SK-N-SH (cell line): ENCODE measurements at regions not wholly inside any gene's neighbourhood (a gene's known extent, or its start where the extent isn't known, plus 50 kb on each side); places are given as distances from the start of the nearest gene placed in this dataset.

Experiments used
- CTCF ChIA-PET: fragments of 300-600, 350-600 bp; formaldehyde crosslinking; extraction: SDS; loops from one replicate; lab custom pipeline; 2021; lab: Yijun Ruan, JAX
- POLR2A ChIA-PET: fragments of 350-600 bp; sonication (Branson Sonifier 250); formaldehyde crosslinking; extraction: SDS; loops from one replicate; lab custom pipeline; 2020; ENCODE audit warnings: antibody characterized with exemption, inconsistent platforms; lab: Yijun Ruan, JAX
- DNase-seq: peaks from one replicate; pipeline ENCODE4 v3.0.0; 2012
- H2AFZ ChIP-seq: fragments of 200-600 bp; sonication (generic); 2 replicates; pipeline ENCODE4 v1.8.1; 2016; ENCODE audit warnings: antibody characterized with exemption, mild to moderate bottlenecking, low read depth
- H3F3A ChIP-seq: fragments of 200-600 bp; sonication (generic); replicated peaks from 2 replicates; pipeline ENCODE3; 2016; ENCODE audit warnings: antibody characterized with exemption, mild to moderate bottlenecking; ENCODE audit not compliant: insufficient read depth
- H3K27ac ChIP-seq, 2 experiments: fragments of 200-500 bp in 1 of 2; fragments of 200-600 bp in 1 of 2; sonication (Bioruptor generic) in 1 of 2; sonication (generic), shearing (Covaris generic) in 1 of 2; 2 replicates each; pipeline versions ENCODE4 v1.5.1 to v1.6.1; 2014 to 2016; ENCODE audit warnings: low read depth in 2 of 2, inconsistent platforms in 1 of 2, low read length in 1 of 2, mild to moderate bottlenecking in 1 of 2, mixed read lengths in 1 of 2
- H3K27me3 ChIP-seq: fragments of 200-600 bp; sonication (generic), shearing (Covaris generic); 2 replicates; pipeline ENCODE4 v1.6.1; 2016; ENCODE audit warnings: mixed run types; ENCODE audit not compliant: insufficient read depth
- H3K36me3 ChIP-seq, 2 experiments: fragments of 200-500 bp in 1 of 2; fragments of 200-600 bp in 1 of 2; sonication (Bioruptor generic) in 1 of 2; sonication (generic) in 1 of 2; replicated peaks in 1 of 2; 2 replicates each; pipeline versions ENCODE3 to v1.5.1; 2014 to 2016; ENCODE audit warnings: low read length in 1 of 2, mild to moderate bottlenecking in 1 of 2; ENCODE audit not compliant: insufficient read depth in 2 of 2, control insufficient read depth in 1 of 2
- H3K4me1 ChIP-seq, 2 experiments: fragments of 200-500 bp in 1 of 2; fragments of 200-600 bp in 1 of 2; sonication (Bioruptor generic) in 1 of 2; sonication (generic), shearing (Covaris generic) in 1 of 2; 2 replicates each; pipeline versions ENCODE4 v1.5.1 to v1.6.1; 2014 to 2016; ENCODE audit warnings: low read depth in 1 of 2, low read length in 1 of 2, mixed run types in 1 of 2; ENCODE audit not compliant: insufficient read depth in 2 of 2, control insufficient read depth in 1 of 2
- H3K4me2 ChIP-seq: fragments of 200-600 bp; sonication (generic), shearing (Covaris generic); 2 replicates; pipeline ENCODE4 v1.6.1; 2017; ENCODE audit warnings: mixed run types
- H3K4me3 ChIP-seq, 2 experiments: fragments of 200-500 bp in 1 of 2; fragments of 200-600 bp in 1 of 2; sonication (Bioruptor generic) in 1 of 2; sonication (generic), shearing (Covaris generic) in 1 of 2; 2 replicates each; pipeline versions ENCODE4 v1.5.1 to v1.8.1; 2014 to 2016; ENCODE audit warnings: low read depth in 2 of 2, inconsistent platforms in 1 of 2, low read length in 1 of 2, mild to moderate bottlenecking in 1 of 2, mixed read lengths in 1 of 2, moderate library complexity in 1 of 2
- H3K79me2 ChIP-seq: fragments of 200-600 bp; sonication (generic); 2 replicates; pipeline ENCODE4 v1.8.1; 2017; ENCODE audit warnings: mild to moderate bottlenecking; ENCODE audit not compliant: insufficient read depth
- H3K9ac ChIP-seq: fragments of 200-600 bp; sonication (generic); 2 replicates; pipeline ENCODE4 v1.6.1; 2017; ENCODE audit warnings: mixed run types
- H3K9me2 ChIP-seq: fragments of 200-600 bp; sonication (generic); 2 replicates; pipeline ENCODE4 v1.6.1; 2017; ENCODE audit warnings: mixed run types
- H3K9me3 ChIP-seq: fragments of 200-600 bp; sonication (generic); 2 replicates; pipeline ENCODE4 v1.6.1; 2017; ENCODE audit warnings: mixed run types, mild to moderate bottlenecking, moderate library complexity
- H4K20me1 ChIP-seq: fragments of 200-600 bp; sonication (generic); 2 replicates; pipeline ENCODE4 v1.6.1; 2017; ENCODE audit warnings: mild to moderate bottlenecking, mixed run types; ENCODE audit not compliant: insufficient read depth
- CHD2 ChIP-seq: fragments of 150-350 bp; IDR thresholded peaks from 2 replicates; pipeline ENCODE4 v1.6.1; 2018; ENCODE audit warnings: low read length; ENCODE audit not compliant: partially characterized antibody
- CTCF ChIP-seq: fragments of 200-600 bp; sonication (generic); IDR thresholded peaks from 2 replicates; pipeline ENCODE4 v1.6.1; 2017; ENCODE audit warnings: antibody characterized with exemption, mild to moderate bottlenecking, moderate library complexity
- ELF1 ChIP-seq: IDR thresholded peaks from 2 replicates; pipeline ENCODE4 v1.4.0; 2012
- EZH2phosphoT487 ChIP-seq: fragments of 200-600 bp; sonication (generic); IDR thresholded peaks from 2 replicates; pipeline ENCODE4 v1.6.1; 2017; ENCODE audit warnings: low read depth, mixed run types, mild to moderate bottlenecking, antibody characterized with exemption, moderate library complexity, borderline replicate concordance
- FOSL2 ChIP-seq: IDR thresholded peaks from 2 replicates; pipeline ENCODE4 v1.4.0; 2012; ENCODE audit warnings: low read depth, mild to moderate bottlenecking, moderate library complexity, borderline replicate concordance
- FOXM1 ChIP-seq: IDR thresholded peaks from 2 replicates; pipeline ENCODE4 v1.4.0; 2012; ENCODE audit warnings: low read depth, mild to moderate bottlenecking
- IRF3 ChIP-seq: fragments of 150-350 bp; IDR thresholded peaks from 2 replicates; pipeline ENCODE4 v1.6.1; 2016; ENCODE audit warnings: mild to moderate bottlenecking, low read depth, low read length
- JUND ChIP-seq: IDR thresholded peaks from 2 replicates; pipeline ENCODE4 v1.4.0; 2012
- MEF2A ChIP-seq: IDR thresholded peaks from 2 replicates; pipeline ENCODE4 v1.4.0; 2012; ENCODE audit warnings: low read depth, borderline replicate concordance
- NFIC ChIP-seq: IDR thresholded peaks from 2 replicates; pipeline ENCODE4 v1.4.0; 2012; ENCODE audit warnings: borderline replicate concordance
- PBX3 ChIP-seq: IDR thresholded peaks from 2 replicates; pipeline ENCODE4; 2012
- POLR2AphosphoS5 ChIP-seq: IDR thresholded peaks from 2 replicates; pipeline ENCODE4 v1.6.1; 2012; ENCODE audit warnings: low read depth, low read length
- RAD21 ChIP-seq: IDR thresholded peaks from 2 replicates; pipeline ENCODE4 v1.6.1; 2012; ENCODE audit warnings: mild to moderate bottlenecking, low read length
- RFX5 ChIP-seq: IDR thresholded peaks from 2 replicates; pipeline ENCODE4 v1.6.1; 2012; ENCODE audit warnings: mild to moderate bottlenecking, improper control_type of control experiment, low read length
- RXRA ChIP-seq: IDR thresholded peaks from 2 replicates; pipeline ENCODE4 v1.4.0; 2012; ENCODE audit warnings: low read depth, mild to moderate bottlenecking, borderline replicate concordance
- SIN3A ChIP-seq: IDR thresholded peaks from 2 replicates; pipeline ENCODE4 v1.6.1; 2012; ENCODE audit warnings: low read depth, mild to moderate bottlenecking, low read length, moderate library complexity, borderline replicate concordance
- TCF12 ChIP-seq: IDR thresholded peaks from 2 replicates; pipeline ENCODE4 v1.4.0; 2012
- TEAD4 ChIP-seq: IDR thresholded peaks from 2 replicates; pipeline ENCODE4 v1.4.0; 2012; ENCODE audit warnings: mild to moderate bottlenecking, borderline replicate concordance; ENCODE audit not compliant: insufficient read depth
- WGBS: methylation state at CpG from one replicate; pipeline ENCODE4 v1.1.6; 2017; ENCODE audit warnings: low lambda C conversion rate; 5-methylcytosine and 5-hydroxymethylcytosine counted together
- TF ChIP-seq, protein P1 (sequence below): IDR thresholded peaks from 2 replicates; pipeline ENCODE4 v1.4.0; 2012; ENCODE audit warnings: low read depth

DNA sequence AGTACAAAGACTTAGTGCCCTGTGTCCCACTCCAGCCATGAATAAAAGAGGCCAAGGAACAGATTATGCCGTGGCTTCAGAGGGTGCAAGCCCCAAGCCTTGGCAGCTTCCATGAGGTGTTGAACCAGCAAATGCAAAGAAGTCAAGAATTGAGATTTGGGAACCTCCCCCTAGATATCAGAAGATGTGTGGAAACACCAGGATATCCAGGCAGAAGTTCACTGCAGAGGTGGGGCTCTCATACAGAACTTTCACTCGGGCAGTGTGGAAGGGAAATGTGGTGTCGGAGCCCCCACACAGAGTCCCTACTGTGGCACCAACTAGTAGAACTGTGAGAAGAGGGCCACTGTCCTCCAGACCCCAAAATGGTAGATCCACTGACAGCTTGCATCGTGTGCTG is 2421.4 kb downstream of the PCDH9 start:
- Histone ChIP-seq H3K4me1 (no peaks in the 10 kb centered on the region), H3K27ac (no peak overlapping the region), H3K79me2 (no peaks in the 10 kb centered on the region), H3K27me3 (no peaks in the 10 kb centered on the region), H3K4me3 (no peak overlapping the region; a peak in 1 of 4 replicates), H3K36me3 (no peaks in the 10 kb centered on the region)
- CTCF ChIA-PET = no interaction called here
- TF ChIP-seq CTCF (no peak), RXRA (no peak), TCF12 (no peak), PBX3 (no peak), FOSL2 (no peak), POLR2AphosphoS5 (no peak), NFIC (no peak), RFX5 (no peak), CHD2 (no peak), RAD21 (no peak), MEF2A (no peak), SIN3A (no peak), EZH2phosphoT487 (no peak), ELF1 (no peak), IRF3 (no peak), FOXM1 (no peak), JUND (no peak), TEAD4 (no peak)
- TF ChIP-seq, protein P1, sequence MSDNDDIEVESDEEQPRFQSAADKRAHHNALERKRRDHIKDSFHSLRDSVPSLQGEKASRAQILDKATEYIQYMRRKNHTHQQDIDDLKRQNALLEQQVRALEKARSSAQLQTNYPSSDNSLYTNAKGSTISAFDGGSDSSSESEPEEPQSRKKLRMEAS = no peak
- TF ChIP-seq, all 33 proteins: peak for 0
- Histone ChIP-seq H4K20me1 (no peaks in the 10 kb centered on the region), H3K9me3 (no peaks in the 10 kb centered on the region), H3K9me2 (no peaks in the 10 kb centered on the region), H3K9ac (no peak overlapping the region), H3K4me2 (no peak overlapping the region), H2AFZ (no peak overlapping the region), H3F3A (no peaks in the 10 kb centered on the region)
- DNase-seq = no peak
- POLR2A ChIA-PET = no interaction called here
- 54% methylated on average over 2 of the region's 4 CpGs for WGBS
